Loucy (cell line): ENCODE measurements at regions not wholly inside any gene's neighbourhood (a gene's known extent, or its start where the extent isn't known, plus 50 kb on each side); places are given as distances from the start of the nearest gene placed in this dataset.

ENCODE experiments used
- CTCF ChIP-seq: fragments of 200-600 bp; sonication (generic); conservative IDR thresholded peaks from 2 replicates; pipeline ENCODE4 v1.5.1; 2014; ENCODE audit warnings: mild to moderate bottlenecking, antibody characterized with exemption, low read length
- EZH2phosphoT487 ChIP-seq: fragments of 200-600 bp; IDR thresholded peaks from 2 replicates; pipeline ENCODE4 v1.6.1; 2018; ENCODE audit warnings: antibody characterized with exemption, mild to moderate bottlenecking, moderate library complexity, borderline replicate concordance

GRCh38 chr16:5446623-5447240 lies 349.1 kb upstream of the EEF2KMT start:
- TF ChIP-seq EZH2phosphoT487: no peak
- no peak for TF ChIP-seq CTCF
